Hepatocyte (in vitro differentiated cells): ENCODE measurements at regions not wholly inside any gene's neighbourhood (a gene's known extent, or its start where the extent isn't known, plus 50 kb on each side); places are given as distances from the start of the nearest gene placed in this dataset.

Experiments
- EZH2 ChIP-seq: fragments of 200-600 bp; sonication (generic); IDR thresholded peaks from 2 replicates; pipeline ENCODE4 v1.6.1; 2016; ENCODE audit warnings: antibody characterized with exemption, mild to moderate bottlenecking, borderline replicate concordance
- TF ChIP-seq, protein P1 (sequence below): fragments of 200-600 bp; sonication (generic); IDR thresholded peaks from 2 replicates; pipeline ENCODE4 v1.5.1; 2016; ENCODE audit warnings: antibody characterized with exemption, mild to moderate bottlenecking; ENCODE audit not compliant: poor library complexity

DNA sequence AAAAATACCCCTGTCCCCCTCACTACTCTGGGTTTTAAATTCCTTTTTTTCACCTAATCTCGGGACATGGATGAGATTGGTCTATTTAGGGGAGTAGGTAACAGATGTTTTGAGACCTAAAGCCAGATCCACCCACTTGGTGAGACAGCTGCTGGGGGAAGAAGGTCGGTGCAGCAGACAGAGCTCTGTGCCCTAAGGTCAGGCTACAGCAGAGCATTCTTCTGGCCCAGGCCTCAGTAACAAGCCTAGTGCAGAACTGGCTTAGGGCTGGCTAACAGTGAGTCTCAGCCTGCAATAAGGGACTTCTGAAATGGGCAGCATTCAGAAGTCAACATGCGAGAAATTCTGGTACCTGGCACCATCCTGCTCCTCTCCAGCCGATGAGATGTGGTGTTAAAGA, 444.9 kb upstream of the KIRREL3 start:
- TF ChIP-seq, protein P1, sequence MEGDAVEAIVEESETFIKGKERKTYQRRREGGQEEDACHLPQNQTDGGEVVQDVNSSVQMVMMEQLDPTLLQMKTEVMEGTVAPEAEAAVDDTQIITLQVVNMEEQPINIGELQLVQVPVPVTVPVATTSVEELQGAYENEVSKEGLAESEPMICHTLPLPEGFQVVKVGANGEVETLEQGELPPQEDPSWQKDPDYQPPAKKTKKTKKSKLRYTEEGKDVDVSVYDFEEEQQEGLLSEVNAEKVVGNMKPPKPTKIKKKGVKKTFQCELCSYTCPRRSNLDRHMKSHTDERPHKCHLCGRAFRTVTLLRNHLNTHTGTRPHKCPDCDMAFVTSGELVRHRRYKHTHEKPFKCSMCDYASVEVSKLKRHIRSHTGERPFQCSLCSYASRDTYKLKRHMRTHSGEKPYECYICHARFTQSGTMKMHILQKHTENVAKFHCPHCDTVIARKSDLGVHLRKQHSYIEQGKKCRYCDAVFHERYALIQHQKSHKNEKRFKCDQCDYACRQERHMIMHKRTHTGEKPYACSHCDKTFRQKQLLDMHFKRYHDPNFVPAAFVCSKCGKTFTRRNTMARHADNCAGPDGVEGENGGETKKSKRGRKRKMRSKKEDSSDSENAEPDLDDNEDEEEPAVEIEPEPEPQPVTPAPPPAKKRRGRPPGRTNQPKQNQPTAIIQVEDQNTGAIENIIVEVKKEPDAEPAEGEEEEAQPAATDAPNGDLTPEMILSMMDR: no peak
- no peak for TF ChIP-seq EZH2
